HG02642 (cell line): ENCODE measurements at regions not wholly inside any gene's neighbourhood (a gene's known extent, or its start where the extent isn't known, plus 50 kb on each side); places are given as distances from the start of the nearest gene placed in this dataset.

Experiments
- ATAC-seq: cut with Tn5 transposase; IDR thresholded peaks from one replicate; pipeline ENCODE4 v1.9.1; 2021; ENCODE audit warnings: mild to moderate bottlenecking; ENCODE audit not compliant: unreplicated experiment, poor library complexity

DNA sequence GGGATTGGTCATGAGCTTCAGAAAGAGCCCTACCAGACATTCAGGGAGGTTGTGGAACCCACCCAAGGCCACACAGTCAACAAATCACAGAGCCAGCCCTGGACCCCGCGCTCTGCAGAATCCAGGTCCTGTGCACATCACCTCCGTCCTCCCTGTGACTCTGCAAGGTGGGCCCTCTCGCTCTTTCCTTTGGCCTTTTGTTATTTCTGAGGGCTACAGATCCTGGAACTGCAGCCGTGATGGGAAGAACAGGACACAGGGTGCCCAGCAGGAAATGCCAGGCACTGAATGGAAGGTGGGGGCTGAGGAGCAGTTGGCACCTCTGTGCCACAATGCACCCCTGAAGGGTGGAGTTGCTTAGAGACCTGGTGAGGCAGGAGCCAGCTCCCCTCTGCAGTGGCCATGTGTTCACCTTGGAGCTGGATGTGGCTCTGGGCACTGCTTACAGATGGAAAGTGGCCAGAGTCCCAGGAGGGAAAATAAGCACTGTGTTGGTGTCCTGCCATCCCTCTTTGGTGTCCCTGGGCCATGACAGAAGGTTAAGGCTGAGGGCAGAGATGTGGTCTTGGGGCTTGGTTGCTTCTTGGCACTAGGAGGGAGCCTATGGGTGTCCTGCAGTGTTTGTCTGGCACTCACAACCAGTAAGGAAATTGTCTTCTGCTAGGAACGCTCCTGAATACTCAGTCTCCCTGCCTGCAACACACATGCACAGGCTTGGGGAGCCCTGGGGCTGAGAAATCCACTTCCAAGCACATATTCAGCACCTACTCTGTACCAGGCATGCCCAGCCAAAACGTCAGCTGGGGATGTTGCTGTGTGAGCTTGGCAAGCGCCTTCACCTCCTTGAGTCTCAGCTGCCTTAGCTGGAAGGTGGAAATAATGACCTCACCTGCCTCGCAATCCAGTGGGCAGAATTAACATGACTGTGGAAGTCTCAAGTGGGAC, 98.0 kb upstream of the SLC6A6 start:
- no peak for ATAC-seq

DNA sequence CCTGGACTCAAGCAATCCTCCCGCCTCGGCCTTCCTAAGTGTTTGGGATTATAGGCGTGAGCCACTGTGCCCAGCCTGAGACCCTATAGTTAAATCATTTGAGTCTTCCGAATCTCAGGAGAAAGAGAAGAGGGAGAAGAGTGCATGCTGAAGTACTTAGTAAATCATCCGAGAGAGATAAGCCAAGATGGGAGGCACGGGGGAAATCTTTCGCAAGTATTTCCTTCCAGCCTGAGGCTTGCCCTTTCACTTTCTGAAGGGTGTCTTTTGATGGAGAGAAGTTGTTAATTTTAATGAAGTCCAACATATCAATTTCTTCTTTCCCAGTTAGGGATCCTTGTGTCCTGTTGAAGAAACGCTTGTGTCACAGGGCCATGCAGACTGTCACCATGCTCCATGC, 97.1 kb upstream of the SLC6A6 start:
- ATAC-seq, result no peak

DNA sequence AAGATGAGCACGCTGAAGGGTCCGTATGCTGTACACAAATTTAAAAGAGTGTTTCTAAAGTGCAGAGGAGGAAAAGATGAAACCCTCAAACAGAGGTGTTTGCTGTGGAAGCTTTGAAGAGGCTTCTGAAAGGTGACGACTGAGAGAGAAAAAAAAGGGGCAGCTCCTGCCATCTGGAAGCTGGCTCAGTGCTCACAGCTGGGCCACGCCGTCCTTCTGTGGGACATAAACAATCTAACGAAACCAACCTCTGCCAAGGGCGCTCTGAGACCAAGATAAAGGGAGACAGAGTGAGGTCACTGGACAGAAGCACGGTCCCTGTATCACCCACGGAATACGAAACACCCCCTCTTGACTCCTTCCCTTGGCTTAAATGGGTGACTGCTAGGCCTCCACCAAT, 96.3 kb upstream of the SLC6A6 start:
- ATAC-seq, result no peak

DNA sequence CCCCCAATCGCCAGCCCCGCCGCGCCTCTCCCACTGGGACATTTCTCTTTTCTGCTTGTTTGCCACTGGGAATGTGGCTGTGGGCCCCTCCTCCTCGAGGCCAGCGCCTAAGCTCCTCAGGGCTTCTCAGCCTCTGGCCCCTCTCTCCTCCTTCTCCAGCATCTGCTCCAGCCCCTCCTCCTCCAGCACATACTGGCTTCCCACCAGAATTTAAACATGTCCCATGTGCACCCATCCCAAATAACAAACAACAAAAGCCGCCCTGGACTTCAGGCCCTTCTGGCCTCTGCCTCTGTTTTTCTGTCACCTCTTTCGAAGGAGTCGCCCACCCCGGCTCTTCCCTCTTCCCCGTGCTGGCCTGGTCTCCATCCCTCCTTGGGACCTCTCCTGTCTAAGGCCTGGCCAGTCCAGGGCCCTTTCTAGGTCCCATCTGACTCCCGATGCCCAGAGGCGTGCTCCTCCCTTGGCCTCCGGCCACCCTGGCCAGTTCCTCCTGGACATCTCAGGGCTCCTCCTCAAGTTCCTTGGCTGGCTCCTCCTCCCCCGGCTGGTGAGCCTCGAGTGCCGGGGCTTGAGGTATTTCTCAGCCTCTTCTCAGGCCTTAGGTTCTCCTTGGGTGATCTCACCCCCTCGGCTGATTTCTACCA, 94.6 kb upstream of the SLC6A6 start:
- no peak for ATAC-seq

DNA sequence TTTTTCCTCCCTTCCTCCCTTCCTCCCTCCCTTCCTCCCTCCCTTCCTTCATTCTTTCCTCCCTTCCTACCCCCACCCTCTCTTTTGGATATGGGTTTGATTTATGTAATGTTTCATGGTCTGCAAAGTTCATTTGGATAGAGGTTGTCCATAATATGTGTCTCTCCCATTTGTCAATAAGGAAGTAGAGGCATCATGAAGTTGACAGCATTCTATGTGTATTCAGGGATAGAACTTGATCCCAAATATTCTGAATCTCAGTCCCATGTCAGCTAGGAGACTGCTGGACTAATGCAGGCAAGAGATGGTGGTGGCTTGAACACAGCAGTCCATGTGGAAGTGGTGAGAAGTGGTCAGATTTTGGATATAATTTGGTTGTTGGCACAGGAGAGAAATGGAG, 90.7 kb upstream of the SLC6A6 start:
- ATAC-seq, result no peak

DNA sequence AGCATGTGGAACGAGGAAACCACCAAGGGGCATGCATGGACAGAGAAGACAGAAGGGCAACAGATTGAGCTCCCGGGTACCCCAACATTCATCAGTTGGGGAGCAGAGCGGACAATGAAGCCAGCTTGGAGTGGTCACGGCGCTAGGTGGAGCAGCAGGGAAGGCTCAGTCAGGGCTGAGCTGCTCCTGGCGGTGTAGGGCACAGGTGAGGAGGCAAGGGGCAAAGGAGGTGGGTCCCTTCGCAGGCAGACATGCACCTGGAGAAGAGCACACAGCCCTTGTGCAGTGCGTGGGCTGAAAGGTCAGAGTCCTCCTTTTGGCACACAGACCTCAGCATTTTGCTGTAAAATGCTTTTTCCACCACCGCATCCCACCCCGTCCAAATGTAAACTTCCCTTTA, 90.0 kb upstream of the SLC6A6 start:
- ATAC-seq, result no peak

DNA sequence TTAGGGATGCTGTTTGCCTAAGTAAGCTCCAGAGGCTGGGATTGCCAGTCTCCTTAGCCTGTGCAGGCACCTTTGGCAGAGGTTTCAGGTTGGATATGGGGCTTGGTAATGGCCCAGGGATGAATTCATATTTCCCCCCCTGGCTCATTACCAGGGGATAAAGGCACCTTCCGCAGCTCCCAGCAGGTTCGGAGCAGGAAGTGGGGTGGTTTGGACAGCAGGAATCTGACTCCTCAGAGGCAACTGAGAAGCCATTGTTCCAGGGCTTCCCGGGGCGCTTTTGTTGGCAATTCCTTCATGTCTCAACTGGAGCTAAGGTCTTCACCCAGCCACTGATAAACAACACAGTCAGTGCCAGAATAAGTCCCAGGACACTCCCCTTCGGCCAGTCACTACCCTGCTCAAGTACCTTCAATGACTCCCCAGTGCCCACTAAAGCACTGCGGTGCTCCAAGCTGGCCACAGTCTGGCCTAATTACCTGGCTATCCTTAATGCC, 85.3 kb upstream of the SLC6A6 start:
- ATAC-seq, result no peak

DNA sequence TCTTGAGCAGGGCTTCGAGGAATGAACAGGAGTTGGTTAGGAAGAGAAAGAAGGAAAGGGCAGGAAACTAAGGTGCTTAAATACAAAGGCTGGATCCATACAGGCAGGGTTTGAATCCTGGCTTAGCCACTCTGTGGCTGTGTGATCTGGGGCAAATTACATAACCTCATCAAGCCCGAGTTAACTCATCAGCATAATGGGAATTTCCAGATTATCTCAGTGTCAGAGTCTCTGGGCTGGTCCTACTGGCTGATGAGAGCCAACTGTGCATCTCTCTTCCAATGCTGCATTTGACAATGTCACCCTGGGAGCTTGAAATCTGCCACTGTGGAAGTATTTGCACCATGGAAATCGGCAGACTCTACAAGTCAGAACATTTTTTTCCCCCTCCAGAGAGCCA, 83.8 kb upstream of the SLC6A6 start:
- ATAC-seq, result no peak

DNA sequence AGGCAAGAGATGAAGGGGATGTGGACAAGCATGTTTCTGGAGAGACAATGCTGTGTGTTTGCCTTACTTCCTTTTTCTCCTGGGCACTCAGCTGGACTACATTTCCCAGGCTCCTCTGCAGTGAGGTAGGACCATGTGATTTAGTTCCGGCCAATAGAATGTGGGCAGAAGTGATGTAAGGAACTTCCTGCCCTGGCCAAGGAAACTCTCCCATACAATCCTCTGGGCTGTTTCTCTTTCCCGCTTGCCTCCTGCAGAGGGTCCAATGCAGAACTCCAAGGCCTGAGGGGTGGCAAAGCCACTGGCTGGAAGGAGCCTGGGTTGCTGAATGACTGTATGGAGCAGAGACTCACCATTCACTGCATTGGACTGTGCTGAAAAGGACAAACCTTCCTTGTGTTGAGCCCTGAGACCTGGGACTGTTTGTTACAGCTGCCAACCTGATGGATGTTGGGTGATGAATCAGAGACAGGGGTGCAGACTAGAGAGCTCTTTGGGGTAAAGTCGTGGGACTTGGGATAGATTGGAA, 82.7 kb upstream of the SLC6A6 start:
- peak; percentile 85 for ATAC-seq

DNA sequence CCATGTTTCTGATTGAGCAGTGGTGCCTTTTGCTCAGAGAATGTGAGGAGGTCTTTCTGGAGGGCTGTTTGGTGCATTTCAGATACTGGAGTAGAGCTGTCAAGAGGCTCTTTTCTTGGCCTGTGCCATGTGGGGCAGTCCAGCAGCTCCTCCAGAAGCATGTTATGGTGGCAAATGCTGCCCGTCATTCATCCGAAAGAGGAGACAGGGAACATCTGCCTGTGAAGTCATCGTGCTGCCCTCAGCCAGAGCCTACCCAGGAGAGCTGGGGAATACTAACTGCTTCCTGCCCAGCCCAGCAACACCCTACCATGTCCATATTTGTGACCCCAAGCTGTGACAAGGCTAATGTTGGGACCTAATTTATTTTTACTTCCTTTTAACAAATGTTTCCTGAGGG, 82.2 kb upstream of the SLC6A6 start:
- no peak for ATAC-seq

DNA sequence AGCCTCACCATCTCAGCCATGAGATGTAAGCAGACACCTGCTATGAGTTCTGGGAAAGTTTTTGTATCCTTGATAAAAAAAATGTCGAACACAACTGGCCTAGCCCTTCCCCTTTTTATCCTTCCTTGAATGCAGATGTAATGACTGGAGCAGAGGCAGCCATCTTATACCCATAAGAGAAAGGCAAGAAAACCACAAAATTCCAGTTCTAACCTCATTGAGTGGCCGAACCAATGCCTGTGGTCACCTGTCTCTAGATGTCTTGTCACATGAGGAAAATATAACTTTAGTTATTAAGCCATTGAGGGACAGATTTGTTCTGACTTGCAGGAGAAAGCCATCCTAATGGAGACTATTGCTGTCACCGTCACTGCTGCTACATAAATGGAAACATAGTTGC, 80.4 kb upstream of the SLC6A6 start:
- ATAC-seq, result no peak

DNA sequence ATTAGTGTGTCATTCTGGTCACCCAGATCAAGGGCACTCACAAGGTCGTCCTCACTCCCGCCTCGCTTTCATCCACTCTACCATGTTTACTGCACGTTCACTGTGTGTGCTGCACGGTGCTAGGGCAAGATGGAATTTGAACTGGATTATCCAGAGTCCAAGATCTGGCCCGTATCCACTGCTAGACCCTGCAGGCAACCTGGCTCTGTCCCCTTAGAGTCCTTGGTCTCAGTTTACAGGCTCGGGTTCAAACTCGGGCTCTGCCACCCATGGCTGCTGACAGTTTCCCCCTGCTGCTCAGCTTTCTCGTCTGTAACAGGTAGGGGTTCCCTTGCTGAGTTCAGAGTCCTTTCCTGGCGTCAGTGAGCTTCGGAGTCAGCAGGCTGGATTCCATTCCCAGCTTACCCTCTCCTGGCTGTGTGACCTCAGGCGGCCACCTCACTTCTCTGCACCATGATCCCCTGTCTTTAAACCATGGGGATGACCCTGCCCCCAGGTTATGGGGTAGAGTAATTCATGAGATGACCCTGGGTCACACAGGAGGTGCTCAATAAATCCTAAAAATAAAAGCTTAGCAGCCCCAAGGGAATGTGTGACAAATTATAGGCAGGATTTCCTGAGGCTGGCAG, 79.6 kb upstream of the SLC6A6 start:
- ATAC-seq, result no peak

DNA sequence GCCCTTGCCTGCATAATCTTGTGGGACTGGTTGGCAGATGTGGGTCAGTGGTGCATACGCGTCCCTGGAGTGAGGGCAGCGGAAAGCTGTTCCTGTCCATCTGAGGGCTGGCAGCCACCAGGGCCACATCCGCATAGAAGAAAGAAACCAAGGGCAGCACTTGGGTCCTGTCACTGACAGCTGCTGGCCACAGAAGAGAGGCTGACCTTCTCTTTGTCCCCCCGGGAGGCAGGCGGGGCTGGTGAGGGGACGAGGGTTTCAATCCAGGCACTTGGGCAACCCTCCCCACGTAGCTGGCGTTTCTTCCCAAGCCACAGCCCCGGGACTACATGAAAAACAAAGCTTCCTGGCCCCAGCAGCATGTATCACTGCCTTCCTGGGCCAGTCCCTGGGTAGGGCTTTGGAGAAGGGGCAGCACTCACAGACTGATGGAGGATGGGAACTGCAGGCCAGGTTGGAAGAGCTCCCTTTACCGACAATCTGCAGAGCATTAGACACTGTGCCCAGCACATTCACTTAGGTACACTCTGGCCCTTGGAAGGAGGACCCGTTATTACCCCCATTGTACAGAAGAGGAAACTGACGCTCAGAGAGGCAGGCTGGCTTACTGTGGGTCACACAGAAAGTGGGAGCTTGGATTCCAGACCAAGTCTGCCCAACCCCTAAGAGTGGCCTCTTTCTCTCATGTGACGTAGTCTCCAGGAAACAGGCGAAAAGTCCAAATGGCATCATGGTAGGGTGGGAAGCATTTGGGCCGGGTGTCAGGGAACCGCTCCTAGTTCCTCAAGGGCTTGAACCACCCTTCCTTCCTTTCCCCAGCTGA, 78.8 kb upstream of the SLC6A6 start:
- ATAC-seq, result no peak

DNA sequence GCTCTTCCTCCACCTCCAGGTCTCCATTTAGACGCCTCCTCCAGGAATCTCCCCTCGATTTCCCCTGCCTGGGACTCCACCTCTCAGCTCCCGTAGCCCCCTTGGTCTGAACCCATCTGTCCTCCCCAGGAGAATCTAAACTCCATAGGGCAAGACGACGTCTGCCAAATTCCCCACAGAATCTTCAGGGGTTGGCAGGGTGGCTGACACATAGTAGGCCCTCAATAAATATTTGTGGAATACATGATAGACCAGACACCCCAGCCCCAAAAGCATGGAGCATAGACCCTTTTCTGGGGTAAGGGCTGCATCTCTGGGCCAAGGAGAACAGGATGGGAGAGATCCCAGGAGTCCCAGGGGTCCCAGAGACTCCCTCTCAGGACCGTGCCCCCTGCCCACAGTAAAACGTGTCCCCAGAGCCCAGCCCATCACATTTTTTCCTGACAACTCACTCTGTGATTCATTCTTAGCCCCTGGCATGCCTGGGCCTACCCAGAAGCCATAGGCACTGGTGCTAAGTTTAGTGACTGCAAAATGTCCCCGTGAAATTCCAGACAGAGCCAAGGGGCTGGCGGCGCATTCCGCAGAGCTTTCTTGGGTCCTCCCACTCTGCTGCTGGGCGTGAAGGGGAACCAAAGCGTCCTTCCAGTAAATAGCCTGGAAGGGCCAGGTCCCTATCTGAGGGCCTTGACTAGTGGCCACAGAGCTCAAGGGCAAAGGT, 78.0 kb upstream of the SLC6A6 start:
- ATAC-seq, result no peak

DNA sequence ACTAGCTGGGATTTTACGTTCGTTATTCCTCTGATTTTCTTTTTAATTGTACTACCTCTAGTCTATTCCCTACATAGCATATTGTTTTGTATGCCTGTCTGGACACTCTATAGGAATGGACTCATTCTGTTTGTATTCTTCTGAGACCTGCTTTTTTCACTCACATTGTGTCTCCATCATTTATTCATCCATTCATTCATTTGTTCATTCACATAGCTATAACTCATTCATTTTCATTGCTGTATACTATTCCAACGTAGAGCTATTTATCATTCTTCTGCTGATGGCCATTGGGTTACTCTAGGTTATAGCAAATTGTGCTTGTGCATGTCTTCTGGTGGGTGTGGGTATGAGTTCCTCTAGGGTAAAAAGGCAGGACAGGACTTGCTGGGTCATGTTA, 74.0 kb upstream of the SLC6A6 start:
- ATAC-seq, result no peak

DNA sequence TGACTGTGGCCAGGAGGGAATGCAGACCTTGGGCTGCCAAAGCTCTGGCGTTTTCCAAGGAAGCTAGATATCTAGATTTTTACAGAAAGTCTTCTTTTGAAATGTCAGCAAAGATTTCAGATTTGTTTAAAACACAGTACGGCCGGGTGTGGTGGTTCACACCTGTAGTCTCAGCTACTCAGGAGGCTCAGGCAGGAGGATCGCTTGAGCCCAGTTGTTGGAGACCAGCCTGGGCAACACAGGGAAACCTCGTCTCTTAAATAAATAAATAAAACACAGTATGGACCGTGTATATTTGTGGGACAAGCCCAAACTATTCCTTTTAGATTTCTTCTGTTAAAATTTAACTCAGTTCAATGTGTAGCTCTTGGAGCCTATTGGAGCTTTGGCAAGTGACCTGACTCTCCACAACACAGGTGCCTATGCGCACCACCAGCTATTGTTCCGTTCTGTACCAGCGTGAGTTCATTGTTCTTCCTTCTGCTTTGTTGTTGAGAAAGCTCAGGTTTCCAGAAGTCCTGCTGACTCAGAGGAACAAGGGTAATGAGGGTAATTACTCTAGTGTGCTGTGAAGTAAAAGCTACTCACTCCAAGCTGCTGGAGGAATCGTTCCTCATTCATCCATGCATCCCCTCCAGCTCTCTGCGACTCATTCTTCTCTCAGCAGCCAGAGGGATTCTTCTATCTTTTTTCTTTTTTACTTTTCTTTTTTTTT, 73.1 kb upstream of the SLC6A6 start:
- no peak for ATAC-seq

DNA sequence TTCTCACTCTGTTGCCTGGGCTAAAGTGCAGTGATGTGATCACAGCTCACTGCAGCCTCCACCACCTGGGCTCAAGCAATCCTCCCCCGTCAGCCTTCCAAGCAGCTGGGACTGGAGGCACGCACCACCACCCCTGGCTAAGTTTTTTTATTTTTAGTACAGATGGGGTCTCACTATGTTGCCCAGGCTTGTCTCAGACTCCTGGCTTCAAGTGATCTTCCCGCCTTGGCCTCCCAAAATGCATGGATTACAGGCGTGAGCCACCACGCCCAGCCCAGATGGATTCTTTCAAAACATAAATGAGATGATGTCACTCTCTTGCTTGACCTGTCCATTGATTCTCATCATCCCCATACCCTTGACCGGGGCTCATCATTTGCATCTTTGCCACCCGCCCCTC, 72.6 kb upstream of the SLC6A6 start:
- no peak for ATAC-seq

DNA sequence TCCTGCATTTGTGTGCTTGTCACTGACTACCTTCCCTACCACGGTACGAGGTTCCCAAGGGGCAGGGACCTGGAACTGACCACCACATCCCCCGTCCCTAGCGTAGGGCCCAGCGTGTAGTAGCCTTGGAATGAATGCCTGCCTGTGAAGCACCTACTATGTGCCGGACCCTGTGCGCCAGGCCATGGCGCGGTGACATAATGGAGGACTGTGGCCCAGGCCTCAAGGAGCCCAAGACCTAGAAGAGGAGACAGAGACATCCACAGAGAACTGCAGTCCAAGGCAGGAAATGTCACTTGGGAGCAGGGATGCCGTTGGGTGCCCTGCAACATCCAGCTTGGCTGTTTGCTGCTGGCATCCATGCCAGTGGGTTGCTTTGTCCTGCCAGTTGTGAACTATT, 71.9 kb upstream of the SLC6A6 start:
- ATAC-seq, result no peak

DNA sequence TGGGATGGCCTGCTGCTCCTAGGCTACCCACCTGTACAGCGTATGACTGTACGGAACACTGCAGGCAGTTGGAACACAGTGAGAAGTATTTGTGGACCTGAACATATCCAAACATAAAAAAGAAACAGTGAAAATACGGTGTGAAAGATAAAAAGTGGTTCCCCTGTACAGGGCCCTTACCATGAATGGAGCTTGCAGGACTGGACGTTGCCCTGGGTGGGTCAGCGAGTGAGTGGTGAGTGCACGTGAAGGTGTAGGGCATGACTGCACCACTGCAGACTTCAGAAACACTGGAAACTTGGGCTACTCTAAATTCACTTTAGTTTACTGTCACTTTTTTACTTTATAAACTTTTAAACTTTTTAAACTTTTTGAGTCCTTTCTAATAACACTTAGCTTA, 71.2 kb upstream of the SLC6A6 start:
- no peak for ATAC-seq
